GM12892 (cell line): ENCODE measurements at regions not wholly inside any gene's neighbourhood (a gene's known extent, or its start where the extent isn't known, plus 50 kb on each side); places are given as distances from the start of the nearest gene placed in this dataset.

ENCODE experiments used
- POLR2A ChIP-seq: IDR thresholded peaks from 2 replicates; pipeline ENCODE4 v1.6.1; 2011; ENCODE audit warnings: low read depth, low read length, control low read depth
- TAF1 ChIP-seq: IDR thresholded peaks from 2 replicates; pipeline ENCODE4 v1.6.1; 2011; ENCODE audit warnings: low read depth, mild to moderate bottlenecking, control low read depth, low read length, borderline replicate concordance

DNA sequence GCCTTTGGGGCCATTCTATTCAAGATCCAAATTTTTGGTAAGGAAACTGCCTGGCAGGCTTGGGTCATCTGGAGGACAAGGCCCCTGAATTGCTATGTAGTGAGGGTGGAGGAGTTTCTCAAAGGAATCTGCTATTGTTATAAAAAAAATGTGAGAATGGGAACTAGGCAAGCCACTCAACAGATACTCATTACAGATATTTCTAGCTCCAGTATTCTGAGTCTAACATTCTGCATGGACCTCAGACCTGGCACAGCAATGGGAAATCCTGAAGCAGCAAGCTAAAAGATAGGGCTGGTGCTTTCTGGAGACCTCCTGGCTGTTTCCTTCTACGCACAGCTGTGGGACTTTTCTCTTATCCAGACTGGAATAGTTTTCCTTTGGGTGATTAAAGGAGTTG, 430.7 kb upstream of the RBMS3 start:
- no peak for TF ChIP-seq TAF1
- TF ChIP-seq POLR2A: no peak
